Esophagus squamous epithelium (tissue), 4 donors: ENCODE measurements at regions not wholly inside any gene's neighbourhood (a gene's known extent, or its start where the extent isn't known, plus 50 kb on each side); places are given as distances from the start of the nearest gene placed in this dataset.

Experiments used
- CTCF ChIP-seq, 6 experiments: fragments of 450-650 bp in 4 of 6; fragments of 200-600 bp in 2 of 6; sonication (generic) in 2 of 6; IDR thresholded peaks; one replicate each; pipeline ENCODE4 v1.5.1; 2016 to 2019; ENCODE audit warnings: antibody characterized with exemption in 6 of 6, mild to moderate bottlenecking in 4 of 6, moderate library complexity in 4 of 6
- POLR2A ChIP-seq, 4 donors: fragments of 450-650 bp; IDR thresholded peaks; one replicate each; pipeline ENCODE4 v1.6.1; 2017; ENCODE audit warnings: antibody characterized with exemption in 4 of 4, mild to moderate bottlenecking in 4 of 4, moderate library complexity in 3 of 4

- TF ChIP-seq POLR2A (IDR thresholded peaks at IDR 0.05) (no peak), CTCF (IDR thresholded peaks at IDR 0.05) (no peak)
Observed at GRCh38 chr9:1918622-1919021, 96.5 kb upstream of the SMARCA2 start.
